Activated CD4-positive, alpha-beta T cell treated with anti-CD3 and anti-CD28 coated beads for 4 hours (primary cell): ENCODE measurements at regions not wholly inside any gene's neighbourhood (a gene's known extent, or its start where the extent isn't known, plus 50 kb on each side); places are given as distances from the start of the nearest gene placed in this dataset.
"Not testable (repeated sequence)": the region's sequence is repeated elsewhere in the genome, so short reads cannot be mapped to it uniquely, and the experiment has no call there.

ENCODE experiments used
- DNase-seq, 2 donors: peaks; one replicate each; pipeline ENCODE4 v3.0.0-alpha.2; 2020

- DNase-seq = no peak
Observed at GRCh38 chr16:17983114-17983513, 353.4 kb downstream of the NPIPA8 start.

GRCh38 chr16:17977260-17977659 is 359.3 kb downstream of the NPIPA8 start:
- DNase-seq = no peak

GRCh38 chr16:17972460-17972943 is 364.0 kb downstream of the NPIPA8 start:
- no peak for DNase-seq

GRCh38 chr16:17970816-17971331 is 365.7 kb downstream of the NPIPA8 start:
- no peak for DNase-seq

GRCh38 chr16:17970157-17970765 is 366.3 kb downstream of the NPIPA8 start:
- DNase-seq = no peak

GRCh38 chr16:17965133-17965900 is 371.2 kb downstream of the NPIPA8 start:
- no peak for DNase-seq

GRCh38 chr16:17964196-17964595 is 372.3 kb downstream of the NPIPA8 start:
- no peak for DNase-seq

GRCh38 chr16:17963185-17963836 is 373.2 kb downstream of the NPIPA8 start:
- no peak for DNase-seq

- no peak for DNase-seq
Observed at GRCh38 chr16:17962726-17963125, 373.8 kb downstream of the NPIPA8 start.

- not testable (repeated sequence) for DNase-seq
Observed at GRCh38 chr16:17961822-17962221, 374.7 kb downstream of the NPIPA8 start.

GRCh38 chr16:17951378-17951777 is 385.2 kb downstream of the NPIPA8 start:
- DNase-seq = no peak

- no peak for DNase-seq
Observed at GRCh38 chr16:17949982-17950250, 386.6 kb downstream of the NPIPA8 start.

GRCh38 chr16:17949141-17949981 is 387.2 kb downstream of the NPIPA8 start:
- DNase-seq = no peak

GRCh38 chr16:17947637-17948036 is 388.9 kb downstream of the NPIPA8 start:
- no peak for DNase-seq

GRCh38 chr16:17947165-17947564 is 389.4 kb downstream of the NPIPA8 start:
- DNase-seq = no peak

- no peak for DNase-seq
Observed at GRCh38 chr16:17945080-17945601, 391.4 kb downstream of the NPIPA8 start.

- no peak for DNase-seq
Observed at GRCh38 chr16:17944345-17944744, 392.2 kb downstream of the NPIPA8 start.

GRCh38 chr16:17942067-17942466 is 394.5 kb downstream of the NPIPA8 start:
- no peak for DNase-seq

GRCh38 chr16:17940584-17941364 is 395.8 kb downstream of the NPIPA8 start:
- no peak for DNase-seq

- DNase-seq = no peak
Observed at GRCh38 chr16:17939723-17940122, 396.8 kb downstream of the NPIPA8 start.

GRCh38 chr16:17939122-17939536 is 397.4 kb downstream of the NPIPA8 start:
- DNase-seq = no peak

- DNase-seq = no peak
Observed at GRCh38 chr16:17938546-17938945, 398.0 kb downstream of the NPIPA8 start.
